Hypothalamus (tissue), 51 donors: ENCODE measurements at regions not wholly inside any gene's neighbourhood (a gene's known extent, or its start where the extent isn't known, plus 50 kb on each side); places are given as distances from the start of the nearest gene placed in this dataset.
A peak's percentile ranks its signal among the peaks of the same experiment; 100 is the strongest.
"Not testable (repeated sequence)": the region's sequence is repeated elsewhere in the genome, so short reads cannot be mapped to it uniquely, and the experiment has no call there.

Experiments used
- DNase-seq, 51 donors: peaks; one replicate each; lab custom pipeline; 2025; lab: John Stamatoyannopoulos, UW

GRCh38 chr1:4164965-4165364 is 264.9 kb upstream of the C1orf174 start:
- no peak for DNase-seq

- no peak for DNase-seq
Measured at GRCh38 chr1:4165686-4166300, 265.7 kb upstream of the C1orf174 start.

DNA sequence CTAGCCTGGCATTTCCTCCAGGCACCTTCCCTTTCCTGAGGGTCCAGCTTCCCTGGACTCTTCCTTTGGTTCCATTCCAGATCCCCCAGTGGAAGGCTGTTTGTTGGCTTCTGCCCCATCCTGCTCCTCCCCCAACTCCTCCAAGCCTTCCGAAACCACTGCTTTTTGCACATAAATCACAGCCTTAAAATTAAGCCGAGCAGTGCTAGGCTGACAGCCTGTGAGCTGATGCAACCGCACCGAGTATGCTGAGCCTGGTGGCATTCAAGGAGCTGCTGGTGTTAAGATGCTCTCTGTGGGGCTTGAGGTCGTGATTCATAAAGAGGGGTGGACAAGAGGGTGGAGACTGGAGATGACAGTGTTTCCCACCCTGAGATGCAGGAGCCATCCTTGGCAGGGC is 266.6 kb upstream of the C1orf174 start:
- no peak for DNase-seq

- no peak for DNase-seq
Measured at GRCh38 chr1:4169991-4170390, 269.9 kb upstream of the C1orf174 start.

- DNase-seq: peak in 5 of 51 donors; percentile 4 to 37 (median 17)
Measured at GRCh38 chr1:4170548-4171340, 270.7 kb upstream of the C1orf174 start.

GRCh38 chr1:4171480-4172450 is 271.7 kb upstream of the C1orf174 start:
- peak in 7 of 51 donors; percentile 6 to 34 (median 13) for DNase-seq

- DNase-seq: peak in 10 of 51 donors; percentile 4 to 33 (median 16)
Measured at GRCh38 chr1:4172644-4173599, 272.9 kb upstream of the C1orf174 start.

- DNase-seq: no peak
Measured at GRCh38 chr1:4173731-4174130, 273.7 kb upstream of the C1orf174 start.

DNA sequence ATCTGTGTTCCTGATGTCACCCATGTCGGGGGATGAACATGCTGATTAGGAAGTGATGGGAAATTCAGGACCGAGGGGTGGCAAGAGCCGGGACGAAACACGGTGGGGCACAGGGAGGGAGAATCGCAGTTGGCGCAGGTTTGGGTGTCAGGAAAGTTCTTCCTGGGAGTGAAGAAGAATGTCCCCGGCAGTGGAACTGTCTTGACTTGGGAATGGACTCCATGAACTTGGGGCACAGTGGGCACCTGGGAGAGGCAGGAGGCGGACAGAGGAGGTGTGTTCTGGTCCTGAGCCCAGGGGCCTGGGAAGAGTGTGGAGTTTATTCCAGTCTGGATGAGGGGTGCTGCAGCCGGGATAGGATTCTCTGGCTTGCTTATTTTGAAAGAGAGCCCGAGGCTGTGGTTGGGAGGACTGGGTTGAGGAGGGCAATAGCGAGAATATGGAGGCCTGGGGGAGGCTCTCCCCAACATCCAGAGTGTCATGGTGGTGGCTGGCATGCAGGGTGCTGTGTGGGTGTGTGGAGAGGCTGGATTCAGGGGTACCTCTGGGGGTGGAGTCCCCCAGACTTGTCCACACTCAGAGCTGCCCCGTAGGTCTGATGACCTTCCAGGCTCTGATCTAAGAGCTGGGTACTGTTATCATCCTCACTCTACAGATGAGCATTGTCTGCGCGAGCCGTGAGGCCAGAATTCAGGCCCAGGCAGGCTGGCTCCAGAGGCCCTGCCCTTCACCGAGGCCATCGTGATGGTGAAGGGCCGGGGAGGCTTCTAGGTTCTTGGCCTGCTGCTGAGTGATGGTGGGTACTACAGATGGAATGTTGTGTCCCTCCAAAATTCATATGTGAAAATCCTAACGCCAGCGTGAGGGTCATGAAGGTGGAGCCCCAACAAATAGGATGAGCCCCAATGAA is 274.5 kb upstream of the C1orf174 start:
- no peak for DNase-seq

DNA sequence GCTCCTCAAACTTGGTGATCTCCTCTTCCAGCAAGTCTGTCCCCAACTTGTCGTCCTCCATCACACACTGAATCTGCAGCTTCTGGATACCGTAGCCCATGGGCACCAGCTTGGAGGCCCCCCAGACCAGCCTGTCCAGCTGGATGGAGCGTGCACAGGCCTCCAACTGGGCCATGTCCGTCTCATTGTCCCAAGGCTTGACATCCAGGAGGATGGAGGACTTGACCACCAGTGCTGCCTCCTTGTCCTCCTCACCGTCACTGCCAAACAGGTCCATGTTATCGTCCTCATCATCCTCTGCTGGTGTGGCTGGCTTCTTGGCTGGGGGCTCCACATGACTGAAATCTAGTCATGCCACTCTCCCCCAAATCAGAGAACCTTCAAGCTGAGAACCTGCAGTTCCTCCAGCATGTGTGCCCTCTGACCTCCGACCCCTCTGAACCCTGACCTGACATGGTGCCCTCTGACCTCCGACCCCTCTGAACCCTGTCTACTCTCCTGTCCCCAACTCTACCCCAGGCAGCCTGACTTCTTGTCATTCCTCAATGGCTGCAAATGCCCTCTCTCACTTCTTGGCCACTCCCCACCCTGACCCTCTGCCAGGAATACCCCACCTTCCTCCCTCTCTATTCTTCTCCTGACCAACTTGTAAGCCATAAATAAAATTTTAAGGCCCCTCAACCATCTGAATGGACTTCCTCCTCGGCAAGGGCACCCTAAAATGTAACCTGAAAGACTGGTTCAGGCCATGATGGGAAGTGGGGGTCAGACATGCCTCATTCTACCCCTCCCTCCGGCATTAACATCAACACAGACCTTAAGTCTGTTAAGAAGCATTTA is 275.7 kb upstream of the C1orf174 start:
- DNase-seq: no peak

DNA sequence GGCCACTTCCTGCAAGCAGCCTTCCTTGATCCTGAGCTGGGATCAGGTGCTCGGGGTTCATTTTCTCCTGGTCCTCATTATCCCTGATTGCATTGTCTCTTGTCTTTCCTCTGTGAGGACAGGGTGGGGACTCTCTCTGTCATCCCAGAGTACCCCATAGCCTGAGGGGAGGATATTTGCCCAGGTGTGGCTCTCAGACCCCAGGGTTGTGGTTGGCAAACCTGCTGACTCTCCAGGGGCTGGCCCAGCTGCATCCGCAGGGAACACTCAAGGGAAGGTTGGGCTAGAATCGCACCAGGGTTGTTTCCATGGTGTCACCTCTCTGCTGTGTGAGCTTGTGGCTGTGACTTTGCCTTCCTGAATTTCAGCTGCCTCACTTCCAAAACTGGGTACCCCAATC is 276.8 kb upstream of the C1orf174 start:
- no peak for DNase-seq

DNA sequence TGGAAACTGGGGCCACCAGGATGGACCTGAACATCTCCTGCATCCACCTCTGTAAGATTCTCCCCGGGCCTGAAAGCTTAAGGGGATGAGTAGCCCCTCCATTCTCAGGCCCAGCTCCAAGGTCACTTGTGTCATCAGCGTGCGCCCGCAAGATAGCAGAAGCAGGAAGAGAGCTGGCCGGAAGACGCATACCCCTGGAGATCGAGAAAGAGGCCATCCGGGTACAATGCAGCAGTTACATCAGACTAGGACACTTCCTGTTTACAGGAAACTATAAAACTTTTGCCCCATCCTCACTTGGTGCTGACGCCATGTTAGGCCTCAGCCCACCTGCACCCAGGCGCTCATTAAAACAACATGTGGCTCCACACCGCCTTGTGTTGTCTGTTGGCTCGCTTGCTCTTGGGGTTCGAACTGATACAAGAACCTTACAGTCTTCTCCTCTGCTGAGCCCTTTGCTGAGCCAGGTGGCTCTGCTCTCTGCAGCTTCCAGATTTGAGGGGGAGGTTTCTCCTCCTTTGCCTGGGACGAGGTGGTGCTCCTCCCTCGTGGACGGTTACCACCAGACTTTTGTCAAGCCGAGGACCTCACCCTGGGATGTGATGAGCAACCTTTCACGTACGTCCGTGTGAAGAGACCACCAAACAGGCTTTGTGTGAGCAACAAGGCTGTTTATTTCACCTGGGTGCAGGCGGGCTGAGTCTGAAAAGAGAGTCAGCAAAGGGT is 277.5 kb upstream of the C1orf174 start:
- DNase-seq: no peak

DNA sequence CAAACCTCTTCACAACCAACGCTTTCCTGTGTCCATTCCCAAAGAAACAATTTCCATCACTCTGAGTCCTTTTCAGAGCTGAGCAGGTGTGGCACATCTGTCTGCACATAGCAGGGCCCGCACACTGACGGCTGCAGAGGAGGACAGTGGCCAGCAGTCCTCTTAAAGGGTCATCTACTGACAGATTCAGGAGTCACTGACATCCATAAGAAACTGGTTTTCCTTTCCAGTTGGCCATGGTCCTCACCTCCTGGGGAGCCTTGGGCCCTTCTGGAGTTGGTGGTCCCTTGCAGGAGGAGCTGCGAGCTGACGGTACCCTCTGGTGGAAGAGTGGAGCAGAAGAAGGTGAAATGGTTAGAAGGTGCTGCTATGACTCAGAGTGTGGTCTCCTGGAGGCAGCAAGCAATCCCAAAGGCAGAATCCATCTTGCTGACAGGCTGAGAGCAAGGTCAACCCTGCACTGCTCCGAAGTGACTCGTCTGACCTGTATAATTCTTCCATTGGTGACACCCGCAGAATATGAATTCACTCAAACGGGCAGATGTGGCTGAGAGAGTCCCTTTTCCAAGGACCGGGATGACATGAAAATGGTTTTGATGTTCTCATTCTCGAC is 278.5 kb upstream of the C1orf174 start:
- DNase-seq: no peak

- peak in 2 of 51 donors; percentile 22 to 42 for DNase-seq
Measured at GRCh38 chr1:4179914-4180735, 280.1 kb upstream of the C1orf174 start.

GRCh38 chr1:4186486-4186885 is 286.4 kb upstream of the C1orf174 start:
- not testable (repeated sequence) for DNase-seq

- DNase-seq: no peak
Measured at GRCh38 chr1:4203501-4203900, 303.4 kb upstream of the C1orf174 start.
